ENCODE measurements at regions not wholly inside any gene's neighbourhood (a gene's known extent, or its start where the extent isn't known, plus 50 kb on each side); places are given as distances from the start of the nearest gene placed in this dataset.

- TF ChIP-seq CTCF (IDR thresholded peaks at IDR 0.05) = no peak
- TF ChIP-seq POLR2A (IDR thresholded peaks at IDR 0.05) = no peak
Observed at GRCh38 chr3:11903047-11903446, 56.4 kb upstream of the TAMM41 start.

All from right lobe of liver (tissue), 4 donors.